ENCODE measurements at regions not wholly inside any gene's neighbourhood (a gene's known extent, or its start where the extent isn't known, plus 50 kb on each side); places are given as distances from the start of the nearest gene placed in this dataset.
A peak's percentile ranks its signal among the peaks of the same experiment; 100 is the strongest.

DNA sequence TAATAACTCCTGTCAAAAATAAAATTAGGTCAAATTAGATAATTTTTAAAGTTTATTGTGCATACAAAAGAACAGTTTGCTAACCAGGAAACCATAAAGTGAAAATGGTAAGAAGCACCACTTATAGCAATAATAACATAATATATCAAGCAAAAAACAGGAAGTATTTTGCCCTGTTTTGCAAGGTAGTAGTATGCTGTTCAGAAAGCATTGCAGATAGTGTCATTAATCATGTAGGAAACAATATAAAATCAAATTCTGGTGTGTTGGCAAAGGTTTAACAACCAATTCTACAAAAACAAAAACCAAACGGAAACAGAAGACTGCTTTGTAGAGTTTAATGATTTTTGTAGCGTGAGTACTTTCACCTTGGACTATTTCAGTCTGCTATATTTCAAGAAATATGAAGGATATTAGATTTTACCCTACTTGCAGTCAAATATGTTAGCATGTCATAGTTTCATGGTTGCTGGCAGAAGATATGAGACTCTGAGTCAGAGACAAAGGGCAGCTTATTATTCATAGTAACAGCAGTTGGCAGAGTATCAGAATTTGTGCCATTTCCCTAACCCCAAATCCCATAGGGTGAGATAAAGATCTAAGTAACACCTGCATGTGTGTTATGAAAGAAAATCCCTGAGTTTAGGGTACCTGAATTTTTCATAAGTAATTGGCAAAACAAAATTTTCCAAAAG lies 729.0 kb upstream of the BRINP3 start:
- in situ Hi-C loops (cut with HindIII; ENCODE audit: low pct_ligation_motif_present, low pct_unique_long_range_greater_than_20kb, low sequenced_read_pairs): no loop called here
- DNase-seq: no peak

DNA sequence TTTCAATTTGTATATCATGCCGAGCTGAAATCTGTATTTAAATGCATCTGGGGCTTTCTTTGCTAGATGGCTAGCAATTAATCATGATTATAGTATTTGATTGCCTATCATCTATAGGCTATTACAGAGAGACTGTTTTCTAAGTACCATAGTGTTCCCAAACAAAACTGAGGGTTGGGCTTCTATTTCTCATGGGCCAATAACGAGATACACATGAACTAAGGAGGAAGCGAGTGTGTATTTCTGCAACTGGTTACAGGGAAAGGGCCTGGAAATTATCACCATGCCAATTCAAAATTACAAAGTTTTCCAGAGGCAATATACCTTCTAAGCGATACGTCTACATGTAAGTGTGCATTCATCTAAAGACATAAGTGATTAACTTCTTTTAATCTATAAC lies 744.5 kb upstream of the BRINP3 start:
- DNase-seq: no peak
- in situ Hi-C loops (cut with HindIII; ENCODE audit: low pct_ligation_motif_present, low pct_unique_long_range_greater_than_20kb, low sequenced_read_pairs): no loop called here

DNA sequence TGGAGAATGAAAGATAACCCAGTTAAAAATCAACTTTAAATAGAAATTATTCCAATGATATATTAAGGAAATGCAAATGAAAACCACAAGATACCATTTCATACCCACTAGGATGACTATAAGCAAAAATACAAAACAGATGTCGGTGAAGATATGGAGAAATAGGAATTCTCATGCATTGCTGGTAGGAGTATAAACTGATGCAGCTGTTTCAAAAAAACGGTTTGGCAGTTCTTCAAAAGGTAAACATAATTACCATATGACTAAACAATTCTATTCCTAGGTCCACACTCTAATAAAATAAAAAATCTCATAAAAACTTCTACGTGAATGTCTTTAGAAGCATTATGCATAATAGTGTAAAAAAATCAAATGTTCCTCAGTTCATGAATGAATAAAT lies 763.3 kb upstream of the BRINP3 start:
- in situ Hi-C loops (cut with HindIII; ENCODE audit: low pct_ligation_motif_present, low pct_unique_long_range_greater_than_20kb, low sequenced_read_pairs): no loop called here
- no peak for DNase-seq

DNA sequence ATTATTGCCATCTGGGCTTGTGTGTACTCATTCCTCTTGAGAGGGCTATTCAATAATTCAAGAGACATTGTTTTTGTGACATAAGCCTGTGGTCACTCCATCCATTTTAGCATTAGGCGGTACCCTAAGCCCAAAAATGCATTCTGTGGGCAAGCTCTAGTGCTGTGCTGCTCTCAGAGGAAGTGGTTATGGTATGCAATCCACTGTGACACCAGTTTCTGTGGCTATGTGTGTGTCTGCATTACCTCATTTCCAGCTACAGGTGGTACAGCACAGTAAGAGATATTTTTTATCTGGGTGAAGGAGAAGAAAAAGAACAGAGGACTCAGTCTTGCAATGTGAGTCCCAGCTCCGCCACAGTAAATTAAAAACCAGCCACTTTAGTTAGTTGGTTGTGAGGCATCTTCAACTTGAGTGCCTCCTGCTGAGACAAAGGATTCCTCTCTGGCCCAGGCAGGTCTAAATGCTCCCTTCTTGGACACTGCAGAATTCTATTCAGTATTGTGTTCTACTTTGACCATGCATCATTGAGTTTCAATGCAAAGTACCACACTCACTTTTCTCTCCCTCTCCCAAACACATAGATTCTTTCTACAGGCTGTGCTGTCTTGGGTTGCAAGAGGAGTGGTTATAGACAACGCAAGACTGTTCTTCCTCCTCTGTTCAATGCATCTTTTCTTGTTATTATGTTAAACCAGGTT lies 777.8 kb upstream of the BRINP3 start:
- DNase-seq: no peak
- in situ Hi-C loops (cut with HindIII; ENCODE audit: low pct_ligation_motif_present, low pct_unique_long_range_greater_than_20kb, low sequenced_read_pairs): no loop called here

DNA sequence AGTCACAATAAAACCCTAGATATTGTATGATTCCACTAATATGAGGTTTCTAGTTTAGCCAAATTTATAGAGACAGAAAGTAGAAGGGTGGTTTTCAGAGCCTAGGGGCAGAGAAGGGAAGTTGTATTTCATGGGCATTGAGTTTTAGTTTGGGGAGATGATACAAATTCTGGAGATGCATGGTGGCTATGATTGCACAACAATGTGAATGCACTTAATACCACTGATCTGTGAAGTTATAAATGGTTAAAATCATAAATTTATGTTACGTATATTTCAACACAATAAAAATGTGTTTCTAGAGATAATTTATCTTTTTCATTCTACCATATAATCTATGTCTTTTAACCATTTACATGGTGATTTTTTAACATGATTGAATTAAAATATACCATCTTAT lies 779.3 kb upstream of the BRINP3 start:
- no peak for DNase-seq
- in situ Hi-C loops (cut with HindIII; ENCODE audit: low pct_ligation_motif_present, low pct_unique_long_range_greater_than_20kb, low sequenced_read_pairs): no loop called here

DNA sequence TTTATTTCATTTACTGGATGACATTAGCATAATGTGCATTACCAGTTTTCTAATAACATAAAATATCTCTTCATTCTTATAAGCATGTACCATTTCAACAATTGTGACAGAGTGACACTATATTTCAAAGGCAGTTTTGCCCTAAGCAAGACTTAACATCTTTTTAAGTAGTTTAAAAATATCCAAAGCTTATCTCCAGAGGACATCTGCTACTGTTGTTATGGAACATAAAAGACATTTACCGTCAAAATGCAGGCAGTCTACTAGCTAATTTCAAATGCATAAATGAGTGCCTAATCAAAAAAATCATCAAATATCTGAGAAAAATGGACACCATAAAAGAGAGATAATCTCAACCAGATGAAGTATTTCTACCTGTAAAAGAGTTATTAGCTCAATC lies 782.4 kb upstream of the BRINP3 start:
- no peak for DNase-seq
- in situ Hi-C loops (cut with HindIII; ENCODE audit: low pct_ligation_motif_present, low pct_unique_long_range_greater_than_20kb, low sequenced_read_pairs): no loop called here

DNA sequence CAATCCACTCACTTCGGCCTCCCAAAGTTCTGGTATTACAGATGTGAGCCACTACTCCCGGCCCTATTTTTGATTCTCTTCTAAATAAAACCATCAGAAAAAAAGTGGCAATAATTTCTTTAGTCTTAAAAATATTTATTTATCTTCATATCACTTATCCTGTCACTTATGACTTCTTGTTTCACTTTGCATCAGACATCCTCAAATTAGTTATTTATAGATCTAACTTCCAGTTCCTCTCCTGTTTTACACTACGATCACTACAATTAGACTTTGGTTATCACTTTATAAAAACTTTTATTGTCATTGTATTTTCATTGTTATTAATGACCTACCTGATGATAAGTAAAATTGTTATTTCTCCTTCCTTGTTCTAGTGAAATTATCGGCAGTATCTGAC lies 783.4 kb upstream of the BRINP3 start:
- in situ Hi-C loops (cut with HindIII; ENCODE audit: low pct_ligation_motif_present, low pct_unique_long_range_greater_than_20kb, low sequenced_read_pairs): no loop called here

DNA sequence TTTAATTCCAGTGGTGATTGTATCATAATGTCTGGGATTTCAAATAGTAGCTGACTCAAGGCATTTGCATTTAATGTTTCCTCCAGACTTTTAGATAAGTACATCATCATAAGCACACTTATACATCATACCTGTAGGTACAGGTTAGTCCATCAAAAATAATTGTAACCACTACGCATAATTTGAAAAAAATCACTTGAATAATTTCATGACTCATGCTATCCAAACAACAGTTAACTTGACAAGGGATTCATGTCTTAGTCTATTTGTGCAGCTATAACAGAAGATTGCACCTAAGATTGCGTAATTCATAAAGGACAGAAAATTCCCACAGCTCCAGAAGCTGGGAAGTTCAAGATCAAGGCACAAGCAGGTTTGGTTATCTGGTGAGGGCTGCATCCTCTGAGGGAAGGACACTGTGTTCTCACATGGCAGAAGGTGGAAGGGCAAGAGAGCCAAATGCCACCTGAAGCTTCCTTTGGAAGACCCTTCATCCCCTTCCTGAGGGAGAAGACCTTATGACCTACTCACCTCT lies 801.7 kb upstream of the BRINP3 start:
- DNase-seq: no peak
- in situ Hi-C loops (cut with HindIII; ENCODE audit: low pct_ligation_motif_present, low pct_unique_long_range_greater_than_20kb, low sequenced_read_pairs): no loop called here

More for the DNA sequence above, 783.4 kb upstream of the BRINP3 start:
- DNase-seq: no peak

DNA sequence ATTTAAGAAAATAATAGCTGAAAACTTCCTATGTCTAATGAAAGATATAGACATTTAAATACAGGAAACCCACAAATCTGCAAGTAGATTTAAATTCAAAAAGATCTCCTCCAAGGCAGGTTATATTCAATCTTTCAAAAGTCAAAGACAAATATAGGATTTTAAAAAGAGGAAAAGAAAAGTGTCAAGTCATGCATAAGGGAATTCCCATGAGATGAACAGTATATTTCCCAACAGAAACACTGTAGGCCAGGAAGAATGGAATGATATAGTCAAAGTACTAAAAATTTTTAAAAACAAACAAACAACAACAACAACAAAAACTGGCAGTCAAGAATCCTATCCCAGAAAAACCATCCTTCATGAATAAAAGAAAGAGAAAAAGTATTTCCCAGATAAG lies 806.5 kb upstream of the BRINP3 start:
- in situ Hi-C loops (cut with HindIII; ENCODE audit: low pct_ligation_motif_present, low pct_unique_long_range_greater_than_20kb, low sequenced_read_pairs): no loop called here

DNA sequence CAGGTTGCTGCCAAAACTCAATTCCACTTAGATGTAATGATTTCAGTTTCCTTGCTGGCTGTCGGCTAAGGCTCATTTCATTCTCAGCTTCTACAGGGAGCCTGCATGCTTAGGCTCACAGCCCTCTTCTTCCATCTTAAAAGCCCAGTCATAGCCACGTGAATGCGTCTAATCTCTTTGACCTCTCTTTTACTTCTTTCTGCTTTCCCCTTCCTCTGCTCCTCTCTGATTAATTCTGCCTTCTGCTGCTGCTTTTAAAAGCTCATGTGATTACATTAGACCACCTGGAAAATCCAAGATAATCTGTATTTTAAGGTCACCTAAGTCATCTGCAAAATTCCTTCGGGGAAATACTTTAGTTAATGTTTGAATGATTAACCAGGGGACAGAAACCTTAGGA lies 812.8 kb upstream of the BRINP3 start:
- in situ Hi-C loops (cut with HindIII; ENCODE audit: low pct_ligation_motif_present, low pct_unique_long_range_greater_than_20kb, low sequenced_read_pairs): no loop called here
- DNase-seq: peak; percentile 70

More for the DNA sequence above, 806.5 kb upstream of the BRINP3 start:
- no peak for DNase-seq

DNA sequence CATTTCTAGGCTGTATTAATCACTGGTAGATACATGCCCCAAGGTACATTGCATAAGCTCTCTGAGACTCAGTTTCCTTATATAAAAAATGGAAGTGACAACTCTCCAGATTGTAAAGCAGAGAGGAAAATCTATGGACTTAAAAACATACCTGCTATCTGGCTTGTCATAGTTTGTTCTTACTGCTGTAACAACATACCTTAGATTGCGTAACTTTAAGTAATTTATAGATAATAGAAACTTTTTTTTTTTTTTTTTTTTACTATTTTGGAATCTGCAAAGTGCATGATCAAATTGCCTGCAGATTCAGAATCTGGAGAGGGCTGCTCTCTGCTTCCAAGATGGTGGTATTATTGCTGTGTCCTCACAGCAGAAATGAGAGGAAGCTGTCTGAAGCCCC lies 827.7 kb upstream of the BRINP3 start:
- DNase-seq: no peak
- in situ Hi-C loops (cut with HindIII; ENCODE audit: low pct_ligation_motif_present, low pct_unique_long_range_greater_than_20kb, low sequenced_read_pairs): no loop called here

DNA sequence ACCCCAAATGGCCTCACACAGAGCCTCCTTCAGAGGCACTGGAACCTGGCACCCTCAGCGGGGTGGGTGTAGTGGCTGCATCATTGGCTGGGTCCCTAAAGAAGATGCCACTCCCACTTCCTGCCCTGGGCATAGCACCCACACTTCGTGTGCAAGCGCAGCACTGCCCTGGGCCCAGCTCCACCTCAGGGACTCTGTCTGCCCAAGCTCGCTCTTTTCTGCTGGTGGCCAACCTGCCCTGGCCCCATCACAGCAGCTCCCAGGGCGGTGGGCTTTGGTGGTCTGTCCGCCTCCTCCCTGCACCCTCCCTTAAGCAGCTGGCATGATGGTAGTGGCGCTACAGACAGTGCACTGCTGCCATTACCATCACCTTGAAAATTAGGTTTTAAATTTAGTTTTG lies 829.3 kb upstream of the BRINP3 start:
- in situ Hi-C loops (cut with HindIII; ENCODE audit: low pct_ligation_motif_present, low pct_unique_long_range_greater_than_20kb, low sequenced_read_pairs): no loop called here
- DNase-seq: no peak

DNA sequence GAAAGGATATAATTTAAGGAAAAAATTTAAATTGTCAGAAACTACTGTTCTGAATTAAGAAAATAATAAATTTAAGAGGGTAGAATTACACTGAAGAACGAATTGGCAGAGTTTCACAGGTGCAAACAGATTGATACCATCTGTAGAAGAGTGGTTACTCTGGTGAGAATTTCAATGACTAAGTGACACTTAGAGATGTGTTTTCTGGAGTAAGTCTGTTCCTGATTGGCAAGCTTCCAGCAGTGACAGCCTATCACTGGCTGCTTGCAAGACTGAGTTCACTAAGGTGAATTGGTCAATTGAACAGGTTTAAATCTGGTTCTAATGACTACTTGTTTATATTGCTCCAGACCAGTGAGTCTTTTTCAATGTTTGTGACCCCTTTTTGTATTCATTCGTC lies 838.2 kb upstream of the RGS18 start:
- in situ Hi-C loops (cut with HindIII; ENCODE audit: low pct_ligation_motif_present, low pct_unique_long_range_greater_than_20kb, low sequenced_read_pairs): no loop called here
- DNase-seq: no peak

DNA sequence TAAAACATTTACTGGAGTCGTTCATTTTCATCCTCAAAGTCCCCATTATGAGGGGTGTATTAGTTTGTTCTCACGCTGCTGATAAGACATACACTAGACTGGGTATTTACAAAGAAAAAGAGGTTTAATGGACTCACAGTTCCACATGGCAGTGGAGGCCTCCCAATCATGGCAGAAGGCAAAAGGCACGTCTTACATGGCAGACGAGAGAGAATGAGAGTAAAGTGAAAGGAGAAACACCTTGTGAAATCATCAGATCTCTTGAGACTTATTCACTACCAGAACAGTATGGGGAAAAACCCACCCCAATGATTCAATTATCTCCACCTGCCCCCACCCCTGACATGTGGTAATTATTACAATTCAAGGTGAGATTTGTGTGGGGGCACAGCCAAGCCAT lies 830.4 kb upstream of the RGS18 start:
- DNase-seq: no peak

DNA sequence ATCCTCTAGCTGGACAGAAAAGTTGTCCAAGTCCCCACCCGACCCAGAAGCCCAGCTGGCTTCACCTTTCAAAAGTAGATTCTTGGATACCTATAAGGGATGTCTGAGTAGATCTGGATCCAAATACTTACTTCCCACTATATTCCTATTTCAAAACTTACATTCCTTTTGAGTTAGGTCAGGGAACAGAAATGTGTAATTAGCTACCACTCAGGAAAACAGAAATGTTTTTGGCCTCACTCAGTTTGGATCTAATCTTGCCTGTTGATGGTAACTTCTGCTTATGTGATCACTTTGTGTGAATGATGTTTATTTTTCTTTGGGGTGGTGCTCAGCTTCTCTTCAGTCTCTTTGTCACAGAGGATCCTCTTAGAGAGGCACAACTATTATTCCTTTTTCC lies 814.4 kb upstream of the RGS18 start:
- DNase-seq: no peak
- in situ Hi-C loops (cut with HindIII; ENCODE audit: low pct_ligation_motif_present, low pct_unique_long_range_greater_than_20kb, low sequenced_read_pairs): no loop called here

More for the DNA sequence above, 830.4 kb upstream of the RGS18 start:
- in situ Hi-C loops (cut with HindIII; ENCODE audit: low pct_ligation_motif_present, low pct_unique_long_range_greater_than_20kb, low sequenced_read_pairs): no loop called here

DNA sequence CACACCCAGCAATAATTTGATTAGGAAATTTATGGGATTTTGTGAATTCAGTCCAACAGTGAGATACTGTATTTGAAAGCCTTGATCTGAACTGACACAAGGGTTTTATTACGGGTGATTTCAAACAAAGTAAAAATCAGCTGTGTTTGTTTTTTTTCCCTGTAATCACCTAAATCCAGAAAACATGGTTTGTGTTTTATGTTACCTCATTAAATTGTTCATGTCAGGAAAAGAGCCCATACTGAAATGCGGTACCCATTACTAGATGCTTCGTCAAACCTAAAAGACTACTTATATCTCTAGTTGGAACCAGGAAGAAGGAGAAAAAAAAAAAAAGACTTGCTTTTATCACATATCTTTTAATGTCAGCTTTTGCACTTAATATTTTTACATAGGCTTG lies 811.9 kb upstream of the RGS18 start:
- DNase-seq: no peak
- in situ Hi-C loops (cut with HindIII; ENCODE audit: low pct_ligation_motif_present, low pct_unique_long_range_greater_than_20kb, low sequenced_read_pairs): no loop called here

DNA sequence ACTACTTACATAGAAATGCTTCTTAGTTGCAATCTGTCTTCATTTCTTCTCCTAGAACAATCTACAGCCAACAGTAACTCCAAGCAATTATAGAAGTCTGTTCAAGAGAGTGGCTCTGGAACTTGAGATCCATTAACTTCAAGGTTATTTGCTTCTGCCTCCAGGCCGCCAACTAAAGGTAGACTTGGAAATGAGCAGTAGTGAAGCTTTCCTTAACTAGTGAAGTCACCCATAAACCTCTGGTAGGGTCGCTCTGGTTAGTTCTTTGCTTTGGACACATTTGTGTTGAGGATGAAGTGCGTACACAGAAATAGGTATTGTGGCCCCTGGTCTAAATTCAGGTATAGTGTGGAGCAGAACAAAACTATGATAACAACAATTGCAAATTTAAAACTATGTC lies 809.9 kb upstream of the RGS18 start:
- no peak for DNase-seq
- in situ Hi-C loops (cut with HindIII; ENCODE audit: low pct_ligation_motif_present, low pct_unique_long_range_greater_than_20kb, low sequenced_read_pairs): no loop called here

DNA sequence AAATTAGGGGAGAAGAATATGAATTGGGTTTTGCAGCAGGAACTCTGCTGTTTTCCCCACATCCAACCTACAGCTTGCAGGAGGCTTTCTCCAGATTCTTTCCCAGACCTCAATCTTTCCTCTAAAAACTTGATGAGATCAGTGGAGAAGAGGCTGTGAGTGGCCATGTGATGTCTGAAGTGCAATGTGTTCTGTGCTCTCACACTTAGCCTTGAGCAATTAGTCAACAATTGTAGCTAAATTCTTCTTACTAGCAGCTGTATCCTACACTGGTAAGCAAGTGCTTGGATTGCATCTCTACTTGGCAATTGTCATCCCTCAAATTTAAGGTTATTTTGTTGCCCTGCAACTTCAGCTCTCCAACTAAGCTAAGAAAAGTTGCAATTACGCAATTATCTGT lies 807.3 kb upstream of the RGS18 start:
- DNase-seq: no peak
- in situ Hi-C loops (cut with HindIII; ENCODE audit: low pct_ligation_motif_present, low pct_unique_long_range_greater_than_20kb, low sequenced_read_pairs): no loop called here

DNA sequence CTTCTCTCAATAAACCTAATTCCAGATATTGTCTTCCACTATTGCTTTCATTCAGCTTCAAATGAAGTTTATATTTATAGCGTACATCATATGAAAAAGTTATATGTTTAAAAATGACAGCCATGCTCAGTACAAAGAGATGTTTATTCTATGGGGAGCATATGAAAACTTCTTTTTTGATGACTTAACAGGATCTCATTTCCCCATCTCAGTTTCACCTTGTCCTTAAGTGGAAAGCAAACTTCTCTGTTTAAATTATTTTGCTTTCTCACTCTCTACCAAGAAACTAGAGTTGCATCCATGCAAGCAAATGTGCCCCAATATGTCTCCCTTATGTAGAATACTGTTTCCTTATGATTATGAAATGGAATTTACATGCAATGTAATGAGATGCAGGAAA lies 799.5 kb upstream of the RGS18 start:
- DNase-seq: no peak
- in situ Hi-C loops (cut with HindIII; ENCODE audit: low pct_ligation_motif_present, low pct_unique_long_range_greater_than_20kb, low sequenced_read_pairs): no loop called here

DNA sequence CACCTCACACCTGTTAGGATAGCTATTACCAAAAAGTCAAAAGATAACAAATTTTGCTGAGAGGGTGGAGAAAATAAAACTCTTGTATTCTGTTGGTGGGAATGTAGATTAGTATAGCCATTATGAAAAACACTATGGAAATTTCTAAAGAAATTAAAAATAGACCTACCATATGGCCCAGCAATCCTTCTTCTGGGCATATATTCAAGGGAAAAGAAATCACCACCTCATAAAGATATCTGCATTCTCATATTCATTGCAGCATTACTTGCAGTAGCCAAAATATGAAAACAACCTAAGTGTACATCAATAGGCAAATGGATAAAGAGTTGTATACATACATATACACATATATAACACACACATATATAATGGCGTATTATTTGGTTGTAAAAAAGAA lies 791.6 kb upstream of the RGS18 start:
- in situ Hi-C loops (cut with HindIII; ENCODE audit: low pct_ligation_motif_present, low pct_unique_long_range_greater_than_20kb, low sequenced_read_pairs): no loop called here
- DNase-seq: no peak
